Activated CD4-positive, CD25-positive, alpha-beta regulatory T cell treated with anti-CD3 and anti-CD28 coated beads, Interleukin-2, amount 50 U/mL, for 72 hours (primary cell): ENCODE measurements at regions not wholly inside any gene's neighbourhood (a gene's known extent, or its start where the extent isn't known, plus 50 kb on each side); places are given as distances from the start of the nearest gene placed in this dataset.
"Not testable (repeated sequence)": the region's sequence is repeated elsewhere in the genome, so short reads cannot be mapped to it uniquely, and the experiment has no call there.

Experiments used
- DNase-seq: peaks from one replicate; pipeline ENCODE4 v3.0.0; 2021

DNA sequence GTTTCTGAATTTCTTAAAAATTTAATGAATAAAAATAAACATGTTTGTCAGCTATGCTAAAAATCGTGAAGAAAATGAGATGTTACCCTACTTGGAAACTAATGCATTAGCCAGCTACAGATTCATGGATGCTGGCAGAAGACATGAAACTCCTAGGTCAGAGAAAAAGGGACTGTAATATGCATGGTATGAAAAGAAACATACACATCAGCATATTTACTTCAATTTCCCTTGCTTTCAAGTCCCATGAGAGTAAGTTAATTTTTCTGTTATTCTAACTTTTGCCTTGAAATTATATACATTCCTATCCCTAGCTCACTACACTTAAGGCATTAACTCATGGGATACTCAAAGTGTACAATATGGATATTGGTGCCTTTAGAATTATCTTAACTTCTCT is 2041.4 kb upstream of the LRRTM1 start:
- DNase-seq, result no peak

DNA sequence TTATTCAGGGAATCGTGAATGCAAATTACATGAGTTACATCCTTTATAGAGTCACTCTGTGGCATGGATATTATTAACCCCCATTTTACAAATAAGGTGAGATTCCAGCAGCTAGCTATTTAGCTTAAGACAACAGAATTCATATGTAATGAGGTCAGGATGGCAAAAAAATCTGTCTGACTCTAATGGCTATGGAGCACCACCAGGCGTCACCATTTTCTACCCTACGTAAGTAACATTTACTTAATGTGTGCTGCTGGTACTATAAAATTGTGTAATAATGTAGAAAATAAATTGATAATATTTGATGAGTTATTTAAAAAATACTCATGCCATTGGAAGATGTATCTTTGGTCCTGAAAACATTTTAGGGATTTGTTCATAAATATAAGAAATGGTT is 2040.1 kb upstream of the LRRTM1 start:
- DNase-seq, result no peak

DNA sequence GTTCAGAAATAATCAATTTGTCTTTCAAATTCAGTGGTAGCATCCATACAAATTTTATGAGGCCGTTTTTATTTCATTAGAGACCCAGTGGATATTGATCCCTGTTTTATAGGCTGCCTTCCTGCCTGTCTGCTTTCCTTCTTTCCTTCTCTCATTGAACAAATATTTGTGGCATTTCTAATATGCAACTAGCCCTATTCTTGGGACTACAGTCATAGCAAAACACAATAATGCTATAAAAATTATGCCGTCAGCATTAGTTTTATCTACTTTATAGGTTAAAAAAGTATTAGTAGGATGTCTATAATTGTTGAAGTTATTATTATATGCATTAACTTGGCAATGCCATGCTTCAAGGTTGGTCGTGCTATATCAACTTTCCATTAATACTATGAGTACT is 2037.8 kb upstream of the LRRTM1 start:
- DNase-seq, result no peak

GRCh38 chr2:82340578-82341053 is 2036.1 kb upstream of the LRRTM1 start:
- DNase-seq, result no peak

GRCh38 chr2:82339805-82340204 is 2035.3 kb upstream of the LRRTM1 start:
- DNase-seq, result no peak

GRCh38 chr2:82333697-82334096 is 2029.1 kb upstream of the LRRTM1 start:
- no peak for DNase-seq

DNA sequence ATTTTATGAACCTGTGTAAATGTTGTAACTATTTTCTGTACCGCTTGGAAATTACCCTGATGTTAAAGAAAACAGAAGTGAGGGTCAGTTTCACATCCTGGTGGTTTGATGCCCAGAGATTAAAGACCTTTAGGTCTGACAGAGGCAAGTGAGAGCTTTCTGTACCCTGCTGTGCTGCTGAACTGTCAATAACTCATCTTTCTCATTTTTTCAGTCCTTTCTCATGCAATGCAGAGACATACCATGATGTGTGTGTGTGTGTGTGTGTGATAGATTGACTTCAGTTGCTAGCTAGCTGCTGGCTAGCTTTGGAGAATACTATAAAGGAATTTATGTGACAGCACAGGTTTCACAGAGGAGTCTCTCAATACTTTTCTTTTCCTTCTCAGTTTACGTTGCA is 2025.6 kb upstream of the LRRTM1 start:
- no peak for DNase-seq

GRCh38 chr2:82326180-82326767 is 2021.7 kb upstream of the LRRTM1 start:
- DNase-seq, result not testable (repeated sequence)

GRCh38 chr2:82320296-82320695 is 2015.7 kb upstream of the LRRTM1 start:
- no peak for DNase-seq

- DNase-seq, result no peak
These were observed 2012.5 kb upstream of the LRRTM1 start for GRCh38 chr2:82317012-82317411.

- no peak for DNase-seq
These were observed 2012.0 kb upstream of the LRRTM1 start for GRCh38 chr2:82316586-82316985.

DNA sequence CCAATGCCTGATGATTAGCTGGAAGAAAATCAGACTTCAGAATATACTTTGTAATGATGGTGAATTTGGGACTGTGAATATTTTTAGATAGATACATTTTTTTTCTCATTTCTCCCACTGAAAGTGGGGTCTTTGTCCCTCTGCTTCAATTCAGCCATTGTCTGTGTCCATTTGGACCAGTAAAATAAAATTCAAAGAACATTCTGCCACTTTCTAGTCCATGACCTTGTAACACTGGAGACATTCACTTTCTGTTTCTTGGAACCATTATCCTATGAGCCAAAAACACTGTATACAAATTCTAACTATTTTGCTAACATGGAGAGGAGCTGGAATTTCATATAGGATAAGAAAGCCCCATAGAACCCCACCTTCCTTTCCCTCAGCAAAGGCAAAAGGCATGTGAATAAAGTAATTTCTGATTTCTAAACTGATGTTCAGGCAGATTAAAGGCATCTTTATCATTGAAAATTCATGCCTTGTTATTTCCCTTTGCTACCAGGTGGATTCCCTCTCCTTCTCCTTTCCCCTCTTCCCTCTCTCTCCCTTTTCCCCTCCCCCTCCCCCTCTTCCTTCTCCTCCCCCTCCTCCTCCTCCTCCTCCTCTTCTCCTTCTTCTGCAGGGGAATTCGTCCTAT is 2010.4 kb upstream of the LRRTM1 start:
- no peak for DNase-seq

GRCh38 chr2:82307511-82307910 is 2003.0 kb upstream of the LRRTM1 start:
- no peak for DNase-seq

DNA sequence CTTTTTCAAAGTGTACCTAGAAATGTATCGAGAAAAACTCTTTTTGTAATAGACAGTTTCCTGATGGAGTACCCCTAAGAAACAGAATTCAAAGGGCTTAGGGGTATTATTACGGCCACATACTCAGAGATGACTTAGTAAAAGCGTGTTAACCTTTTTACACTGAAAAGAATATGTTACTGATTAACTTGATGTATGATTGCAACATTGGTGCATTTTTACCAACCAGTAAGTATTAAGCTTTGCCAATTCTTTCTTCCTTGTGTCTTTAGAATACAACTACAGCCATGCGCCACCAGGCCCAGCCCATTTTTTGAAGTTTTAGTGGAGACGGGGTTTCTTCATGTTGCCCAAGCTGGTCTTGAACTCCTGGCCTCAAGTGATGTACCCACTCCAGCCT is 1997.0 kb upstream of the LRRTM1 start:
- no peak for DNase-seq

DNA sequence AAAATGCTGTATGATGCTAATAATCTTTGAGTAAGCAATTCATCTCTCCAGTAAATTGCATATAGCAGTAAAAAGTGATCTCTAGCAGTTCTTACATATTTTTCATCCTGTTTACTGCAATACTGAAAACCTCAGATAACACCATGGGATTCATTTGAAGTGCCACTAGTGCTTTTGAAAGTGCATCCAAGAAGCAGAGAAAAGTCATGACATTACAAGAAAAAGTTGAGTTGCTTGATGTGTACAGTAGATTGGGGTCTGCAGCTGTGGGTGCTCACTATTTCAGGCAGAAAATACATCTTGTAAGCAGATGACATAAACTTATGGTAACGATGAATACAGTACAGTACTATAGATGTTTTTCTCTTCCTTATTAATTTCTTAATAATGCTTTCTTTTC is 1984.9 kb upstream of the LRRTM1 start:
- no peak for DNase-seq

- DNase-seq, result no peak
These were observed 1978.5 kb upstream of the LRRTM1 start for GRCh38 chr2:82283075-82283474.

DNA sequence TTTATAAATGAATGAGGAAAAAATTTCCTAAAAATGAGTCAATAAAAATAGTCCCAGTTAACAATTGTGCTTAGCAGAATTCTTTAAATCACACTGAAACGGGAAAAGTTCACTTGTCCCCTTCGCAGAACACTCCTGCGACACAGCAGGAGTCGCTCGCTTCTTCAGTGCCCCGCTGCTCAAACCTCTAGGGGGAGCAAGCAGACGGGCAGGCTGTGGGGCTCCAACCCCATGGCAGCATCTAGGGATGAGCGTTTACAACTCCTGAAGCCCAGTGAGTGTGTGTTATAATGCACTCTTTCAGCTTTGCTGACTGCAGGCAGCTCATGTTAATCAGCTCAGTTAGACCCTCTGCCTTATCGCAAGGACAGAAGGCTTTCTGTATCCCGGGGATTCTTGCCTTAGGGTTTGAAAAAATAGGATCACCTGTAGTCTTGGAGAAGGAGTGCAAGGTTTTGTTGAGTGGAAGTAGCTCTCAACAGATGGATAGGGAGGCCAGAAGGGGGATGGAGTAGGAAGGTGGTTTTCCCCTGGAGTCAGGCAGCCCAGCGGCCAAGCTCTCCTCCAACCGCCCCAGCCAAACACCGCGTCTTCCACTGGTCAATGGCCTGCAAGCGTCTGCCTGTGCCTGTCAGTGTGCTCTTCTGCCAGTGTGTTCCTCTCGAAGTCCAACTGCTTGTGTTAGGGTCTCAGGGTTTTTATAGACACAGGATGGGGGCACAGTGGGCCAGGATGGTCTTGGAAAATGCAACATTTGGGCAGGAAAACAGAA is 1977.7 kb upstream of the LRRTM1 start:
- no peak for DNase-seq

- no peak for DNase-seq
These were observed 1974.8 kb upstream of the LRRTM1 start for GRCh38 chr2:82279367-82279766.

DNA sequence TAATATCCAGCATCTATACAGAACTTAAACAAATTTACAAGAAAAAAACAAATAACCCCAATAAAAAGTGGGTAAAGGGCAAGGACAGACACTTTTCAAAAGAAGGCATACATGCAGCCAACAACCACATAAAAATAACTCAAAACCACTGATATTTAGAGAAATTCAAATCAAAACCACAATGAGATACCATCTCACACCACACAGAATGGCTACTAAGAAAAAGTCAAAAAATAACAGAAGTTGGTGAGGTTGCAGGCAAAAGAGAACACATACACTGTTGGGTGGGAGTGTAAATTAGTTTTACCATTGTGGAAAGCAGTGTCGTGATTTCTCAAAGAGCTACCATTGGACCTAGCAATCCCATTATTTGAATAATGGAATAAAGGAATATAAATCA is 1973.9 kb upstream of the LRRTM1 start:
- DNase-seq, result no peak

GRCh38 chr2:82275599-82275998 is 1971.0 kb upstream of the LRRTM1 start:
- no peak for DNase-seq

DNA sequence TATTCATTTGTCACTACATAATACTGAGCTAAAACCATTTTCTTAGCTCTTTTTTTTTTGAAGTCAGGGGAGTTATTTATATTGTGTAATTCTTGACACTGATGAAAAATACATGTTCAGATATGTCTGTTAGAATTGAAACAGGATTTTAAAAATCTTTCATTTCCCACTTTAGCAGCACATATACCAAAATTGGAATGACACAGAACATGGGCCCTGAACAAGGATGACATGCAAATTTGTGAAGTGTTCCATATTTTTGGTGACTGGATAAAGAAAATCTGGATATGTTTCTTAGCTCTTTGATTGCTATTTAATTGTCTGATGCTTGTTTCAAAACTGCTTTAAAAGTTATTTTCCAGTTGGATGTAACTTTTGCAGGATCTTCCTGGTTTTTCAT is 1963.9 kb upstream of the LRRTM1 start:
- no peak for DNase-seq

GRCh38 chr2:82260521-82260920 is 1956.0 kb upstream of the LRRTM1 start:
- DNase-seq, result no peak

DNA sequence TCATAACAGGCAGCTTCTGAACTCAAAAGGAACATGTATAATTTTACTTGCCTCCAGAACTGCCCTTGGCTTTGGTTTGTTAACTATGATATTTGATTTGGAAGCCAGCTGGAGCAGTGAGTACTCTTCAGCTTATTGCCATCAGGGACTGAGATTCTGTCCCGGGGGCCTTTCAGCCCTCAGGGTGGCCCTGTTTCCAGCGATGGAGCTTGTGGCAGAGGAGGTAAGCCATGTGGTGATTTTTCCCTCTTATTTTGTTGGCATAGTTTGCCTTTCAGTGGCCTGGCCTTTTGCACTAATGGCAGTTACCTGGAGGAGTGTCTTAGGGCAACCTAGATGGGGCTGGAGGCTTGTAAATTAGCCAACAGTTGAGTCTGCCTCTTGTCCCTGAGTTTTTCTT is 1955.0 kb upstream of the LRRTM1 start:
- DNase-seq, result no peak
